ENCODE measurements at regions not wholly inside any gene's neighbourhood (a gene's known extent, or its start where the extent isn't known, plus 50 kb on each side); places are given as distances from the start of the nearest gene placed in this dataset.

GRCh38 chr12:4133029-4133428 is 140.5 kb upstream of the CCND2 start (continued):
- no peak for TF ChIP-seq SP1 (IDR thresholded peaks at IDR 0.05; ENCODE audit: low read depth)
- TF ChIP-seq RAD21 (IDR thresholded peaks at IDR 0.05; ENCODE audit: low read depth), result no peak
- TF ChIP-seq ATF3 (IDR thresholded peaks at IDR 0.05), result no peak

GRCh38 chr12:4121506-4122020 is 152.0 kb upstream of the CCND2 start:
- intact Hi-C loops (cut with micrococcal nuclease), result no loop called here
- Histone ChIP-seq H4K20me1 (ENCODE audit: insufficient read depth) (no peaks in the 10 kb centered on the region), H3K9me3 (ENCODE audit: control insufficient read depth in 1 of 2, insufficient read depth in 1 of 2, low read depth in 1 of 2, low read length in 2 of 2) (no peaks in the 10 kb centered on the region), H2AFZ (ENCODE audit: low read depth, low read length, poor library complexity, severe bottlenecking) (no peak overlapping the region), H3K9ac (ENCODE audit: low read length) (no peak overlapping the region), H3K4me3 (replicated peaks in 1 of 2; ENCODE audit: low read depth in 1 of 2, low read length in 2 of 2) (no peak overlapping the region), H3K4me2 (ENCODE audit: low read length) (no peak overlapping the region), H3K36me3 (ENCODE audit: control insufficient read depth in 1 of 2, insufficient read depth in 2 of 2, low read length in 2 of 2) (no peaks in the 10 kb centered on the region), H3K9me2 (ENCODE audit: insufficient read depth) (no peaks in the 10 kb centered on the region), H3K79me2 (ENCODE audit: insufficient read depth, low read length) (no peaks in the 10 kb centered on the region), H3K4me1 (ENCODE audit: control insufficient read depth in 1 of 2, insufficient read depth in 2 of 2, low read length in 2 of 2) (no peaks in the 10 kb centered on the region), H3K27ac (ENCODE audit: low read depth, low read length) (no peak overlapping the region), H3K27me3 (ENCODE audit: insufficient read depth, low read length) (peaks cover 48% of the 10 kb centered on the region)
- ATAC-seq, result no peak
- BruUV-seq (replicated peaks), result no TSS peak
- RAD21 ChIA-PET (ENCODE audit: low non-redundant PET in 1 of 2, low total read pairs in 2 of 2, uncharacterized antibody in 2 of 2, unreplicated experiment in 2 of 2), result no interaction called here
- POLR2A ChIA-PET, result no interaction called here
- TF ChIP-seq EGR1 (IDR thresholded peaks at IDR 0.05; ENCODE audit: low read depth) (no peak), ZNF274 (IDR thresholded peaks at IDR 0.05; ENCODE audit: low read depth, low read length) (no peak), CEBPB (IDR thresholded peaks at IDR 0.05; ENCODE audit: low read depth) (no peak), JUND (IDR thresholded peaks at IDR 0.05) (no peak), MAX (IDR thresholded peaks at IDR 0.05) (no peak), ZFX (IDR thresholded peaks at IDR 0.05) (no peak), SRF (IDR thresholded peaks at IDR 0.05; ENCODE audit: low read depth) (no peak), ATF3 (IDR thresholded peaks at IDR 0.05) (no peak), POLR2A (IDR thresholded peaks at IDR 0.05; ENCODE audit: borderline replicate concordance, extremely low read depth, insufficient read depth, insufficient read length) (no peak), ELF1 (IDR thresholded peaks at IDR 0.05; ENCODE audit: borderline replicate concordance, low read depth) (no peak), EZH2phosphoT487 (IDR thresholded peaks at IDR 0.05; ENCODE audit: borderline replicate concordance) (no peak), SIN3A (IDR thresholded peaks at IDR 0.05; ENCODE audit: low read depth) (no peak), CTCF (IDR thresholded peaks at IDR 0.05 in 2 of 3, conservative IDR thresholded peaks at IDR 0.05 in 1 of 3; ENCODE audit: borderline replicate concordance in 1 of 3, insufficient read depth in 1 of 3, low read depth in 2 of 3, low read length in 2 of 3) (no peak)
- DNase-seq (ENCODE audit: low read depth, low spot score), result no peak
- CTCF ChIA-PET, result no interaction called here

Measured in HCT116 (cell line).